AG04450 (cell line): ENCODE measurements at regions not wholly inside any gene's neighbourhood (a gene's known extent, or its start where the extent isn't known, plus 50 kb on each side); places are given as distances from the start of the nearest gene placed in this dataset.

Experiments used
- CTCF ChIA-PET: fragments of 300-600, 350-600 bp; formaldehyde crosslinking; extraction: SDS; loops from one replicate; lab custom pipeline; 2022; ENCODE audit warnings: antibody characterized with exemption, inconsistent platforms; lab: Charles Lee
- POLR2A ChIA-PET: fragments of 350-600 bp; formaldehyde crosslinking; extraction: SDS; loops from one replicate; lab custom pipeline; 2021; ENCODE audit warnings: antibody characterized with exemption, inconsistent platforms; lab: Yijun Ruan, JAX
- DNase-seq: peaks from one replicate; pipeline ENCODE4 v3.0.0-alpha.2; 2011; ENCODE audit warnings: low read depth, low spot score
- H3K27ac ChIP-seq: one replicate; pipeline ENCODE4 v1.5.1; 2012; ENCODE audit warnings: low read depth, low read length, control low read depth
- H3K27me3 ChIP-seq: one replicate; pipeline ENCODE4 v1.6.0; 2012; ENCODE audit warnings: low read length; ENCODE audit not compliant: control insufficient read depth, insufficient read depth
- H3K4me3 ChIP-seq: 2 replicates; pipeline ENCODE4 v1.5.1; 2011; ENCODE audit warnings: mild to moderate bottlenecking, low read depth, low read length, control low read depth
- H3K9me3 ChIP-seq: 2 replicates; pipeline ENCODE4 v1.5.1; 2012; ENCODE audit warnings: low read length; ENCODE audit not compliant: control insufficient read depth, insufficient read depth
- CTCF ChIP-seq: IDR thresholded peaks from 2 replicates; pipeline ENCODE4 v1.5.1; 2011; ENCODE audit warnings: low read depth, low read length, control low read depth, inconsistent platforms

DNA sequence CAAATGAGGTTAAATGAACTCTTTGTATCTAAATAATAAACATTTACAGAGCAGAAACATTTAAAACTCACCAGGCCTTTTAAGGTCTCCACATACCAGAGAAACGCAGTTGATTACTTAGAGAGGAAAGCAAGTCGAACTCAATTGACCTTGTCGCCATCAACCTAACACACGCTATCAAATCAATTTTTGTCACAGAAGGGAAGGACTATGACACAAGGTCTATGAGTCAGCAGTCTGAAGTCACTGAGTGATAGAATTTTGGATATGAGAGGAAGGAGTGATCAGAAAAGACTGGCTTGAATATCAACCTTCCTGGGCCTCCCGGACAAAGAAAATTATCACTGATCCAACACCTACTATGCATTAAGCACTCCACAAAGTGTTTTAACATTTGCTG lies 514.4 kb upstream of the ZNF385D start:
- DNase-seq: no peak
- Histone ChIP-seq H3K27me3 (no peaks in the 10 kb centered on the region), H3K9me3 (no peaks in the 10 kb centered on the region), H3K27ac (no peak overlapping the region), H3K4me3 (no peak overlapping the region)
- ChIA-PET POLR2A (no interaction called here), CTCF (no interaction called here)
- no peak for TF ChIP-seq CTCF

DNA sequence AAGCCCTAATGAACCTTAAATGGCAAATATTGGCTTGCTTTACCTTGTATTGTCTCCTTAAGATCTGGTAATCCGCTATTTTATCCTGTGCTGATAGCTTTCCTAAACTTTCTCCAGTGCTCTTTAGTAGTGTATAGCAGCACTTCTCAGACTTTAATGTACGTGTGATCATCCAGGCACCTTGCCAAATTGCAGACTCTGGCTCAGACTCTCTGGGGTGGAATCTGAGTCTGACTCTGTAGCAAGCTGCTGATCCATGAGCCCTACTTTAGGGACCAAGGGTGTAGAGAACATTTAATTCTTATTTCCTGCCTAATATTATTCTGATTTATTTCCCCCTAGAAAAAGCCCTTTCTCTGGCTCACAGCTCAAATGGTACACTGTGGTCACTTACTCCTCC lies 518.8 kb upstream of the ZNF385D start:
- TF ChIP-seq CTCF: no peak
- H3K4me3 ChIP-seq: no peak overlapping the region
- H3K27me3 ChIP-seq: no peaks in the 10 kb centered on the region
- ChIA-PET CTCF (no interaction called here), POLR2A (no interaction called here)
- no peak overlapping the region for H3K27ac ChIP-seq
- DNase-seq: no peak
- H3K9me3 ChIP-seq: no peaks in the 10 kb centered on the region

DNA sequence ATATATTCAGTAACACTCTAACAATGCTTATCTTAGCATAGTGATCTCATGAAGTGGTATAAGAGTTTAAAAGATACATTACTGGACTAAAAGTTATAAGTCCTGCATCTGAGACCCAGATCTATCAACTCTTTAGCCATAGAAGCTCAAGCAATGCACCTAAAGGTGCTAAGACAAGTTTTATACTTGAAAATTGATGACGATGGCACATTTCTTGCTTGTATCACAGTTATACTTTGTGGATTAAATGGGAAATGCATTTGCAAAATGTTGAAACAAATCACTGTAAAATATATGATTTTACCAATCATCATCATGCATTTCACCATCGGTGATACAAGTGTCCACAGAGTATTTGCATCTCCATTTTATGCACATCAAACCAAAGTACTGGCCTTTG lies 525.3 kb upstream of the ZNF385D start:
- Histone ChIP-seq H3K27ac (no peak overlapping the region), H3K9me3 (no peaks in the 10 kb centered on the region), H3K27me3 (no peaks in the 10 kb centered on the region), H3K4me3 (no peak overlapping the region)
- CTCF ChIA-PET: no interaction called here
- TF ChIP-seq CTCF: no peak
- POLR2A ChIA-PET: no interaction called here
- DNase-seq: no peak

DNA sequence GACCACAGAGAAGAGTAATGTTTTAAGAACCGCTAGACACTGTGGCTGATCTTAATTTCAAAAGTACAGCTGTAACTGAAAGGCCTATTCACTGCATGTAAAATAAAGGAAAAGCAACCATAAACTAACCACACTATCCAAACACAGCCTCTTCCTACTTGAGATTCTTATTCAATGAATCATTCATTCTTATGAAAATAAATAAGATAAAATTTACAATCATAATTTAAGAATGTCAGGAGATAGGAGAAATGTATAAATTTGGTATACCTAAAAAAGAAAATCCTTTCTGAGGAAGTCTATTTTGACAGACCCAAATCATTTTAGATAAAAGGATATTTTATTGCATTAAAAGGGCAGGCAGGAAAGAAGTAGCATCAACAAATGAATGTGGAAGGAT lies 533.5 kb upstream of the ZNF385D start:
- Histone ChIP-seq H3K27me3 (no peaks in the 10 kb centered on the region), H3K9me3 (no peaks in the 10 kb centered on the region), H3K27ac (no peak overlapping the region), H3K4me3 (no peak overlapping the region)
- ChIA-PET POLR2A (no interaction called here), CTCF (no interaction called here)
- no peak for DNase-seq
- TF ChIP-seq CTCF: no peak

GRCh38 chr3:22288756-22289155 lies 537.7 kb upstream of the ZNF385D start:
- no peak for DNase-seq
- CTCF ChIA-PET: no interaction called here
- no peaks in the 10 kb centered on the region for H3K9me3 ChIP-seq
- no peak overlapping the region for H3K4me3 ChIP-seq
- H3K27me3 ChIP-seq: no peaks in the 10 kb centered on the region
- TF ChIP-seq CTCF: no peak
- POLR2A ChIA-PET: no interaction called here
- H3K27ac ChIP-seq: no peak overlapping the region
